H9 (cell line): ENCODE measurements at regions not wholly inside any gene's neighbourhood (a gene's known extent, or its start where the extent isn't known, plus 50 kb on each side); places are given as distances from the start of the nearest gene placed in this dataset.

ENCODE experiments used
- DNase-seq: peaks from one replicate; pipeline ENCODE4 v3.0.0-alpha.2; 2017
- H2AFZ ChIP-seq: one replicate; pipeline ENCODE4 v1.6.1; 2013; ENCODE audit warnings: mild to moderate bottlenecking, low read length, control low read depth, moderate library complexity
- H2AK5ac ChIP-seq: 2 replicates; pipeline ENCODE4 v1.6.1; 2013; ENCODE audit warnings: low read length, control low read depth, mixed read lengths; ENCODE audit not compliant: insufficient read length
- H2BK120ac ChIP-seq: one replicate; pipeline ENCODE4 v1.6.1; 2013; ENCODE audit warnings: low read depth, mild to moderate bottlenecking, low read length, control low read depth, inconsistent platforms; ENCODE audit not compliant: poor library complexity, severe bottlenecking
- H2BK12ac ChIP-seq: 2 replicates; pipeline ENCODE4 v1.6.1; 2013; ENCODE audit warnings: low read length, control low read depth, mixed read lengths, low read depth; ENCODE audit not compliant: insufficient read length
- H2BK15ac ChIP-seq: 2 replicates; pipeline ENCODE4 v1.6.1; 2013; ENCODE audit warnings: low read depth, low read length, control low read depth
- H2BK20ac ChIP-seq: one replicate; pipeline ENCODE4 v1.6.1; 2013; ENCODE audit warnings: low read depth, mild to moderate bottlenecking, low read length, control low read depth, inconsistent platforms; ENCODE audit not compliant: poor library complexity, severe bottlenecking
- H2BK5ac ChIP-seq: 2 replicates; pipeline ENCODE4 v1.6.1; 2013; ENCODE audit warnings: low read length, control low read depth, mixed read lengths; ENCODE audit not compliant: insufficient read length
- H3K14ac ChIP-seq: 2 replicates; pipeline ENCODE4 v1.6.1; 2013; ENCODE audit warnings: low read length, control low read depth; ENCODE audit not compliant: insufficient read depth
- H3K18ac ChIP-seq: 2 replicates; pipeline ENCODE4 v1.6.1; 2013; ENCODE audit warnings: low read depth, mild to moderate bottlenecking, mixed read lengths, low read length, control low read depth; ENCODE audit not compliant: insufficient read length
- H3K23ac ChIP-seq: 2 replicates; pipeline ENCODE4 v1.6.1; 2013; ENCODE audit warnings: low read length, control low read depth, mixed read lengths, low read depth; ENCODE audit not compliant: insufficient read length
- H3K23me2 ChIP-seq: 2 replicates; pipeline ENCODE4 v1.6.1; 2013; ENCODE audit warnings: low read depth, mild to moderate bottlenecking, mixed read lengths, low read length, control low read depth; ENCODE audit not compliant: insufficient read length, poor library complexity, severe bottlenecking
- H3K27ac ChIP-seq: 2 replicates; pipeline ENCODE4 v1.5.1; 2013; ENCODE audit warnings: low read length, control low read depth, mixed read lengths, low read depth; ENCODE audit not compliant: insufficient read length
- H3K27me3 ChIP-seq: 2 replicates; pipeline ENCODE4 v1.6.1; 2013; ENCODE audit warnings: low read length, control low read depth, inconsistent platforms; ENCODE audit not compliant: insufficient read depth
- H3K4ac ChIP-seq: 2 replicates; pipeline ENCODE4 v1.6.1; 2013; ENCODE audit warnings: low read depth, mild to moderate bottlenecking, control low read depth, inconsistent platforms, low read length, moderate library complexity
- H3K4me1 ChIP-seq: 2 replicates; pipeline ENCODE4 v1.6.1; 2013; ENCODE audit warnings: low read length, control low read depth, inconsistent platforms; ENCODE audit not compliant: insufficient read depth
- H3K4me2 ChIP-seq: 2 replicates; pipeline ENCODE4 v1.6.1; 2013; ENCODE audit warnings: low read length, control low read depth, mixed read lengths; ENCODE audit not compliant: insufficient read length, insufficient read depth
- H3K56ac ChIP-seq: 2 replicates; pipeline ENCODE4 v1.6.1; 2013; ENCODE audit warnings: low read depth, mild to moderate bottlenecking, mixed read lengths, low read length, control low read depth; ENCODE audit not compliant: insufficient read length
- H3K79me1 ChIP-seq: 2 replicates; pipeline ENCODE4 v1.6.1; 2013; ENCODE audit warnings: low read depth, mild to moderate bottlenecking, moderate library complexity, low read length, control low read depth, inconsistent platforms; ENCODE audit not compliant: insufficient read depth, poor library complexity, severe bottlenecking
- H3K79me2 ChIP-seq: 2 replicates; pipeline ENCODE4 v1.6.1; 2013; ENCODE audit warnings: low read length, control low read depth, inconsistent platforms; ENCODE audit not compliant: insufficient read depth
- H3K9ac ChIP-seq: 2 replicates; pipeline ENCODE4 v1.6.1; 2013; ENCODE audit warnings: low read length, control low read depth, mixed read lengths; ENCODE audit not compliant: insufficient read length; ENCODE audit errors: extremely low read depth
- H3K9me3 ChIP-seq: one replicate; pipeline ENCODE4 v1.6.1; 2013; ENCODE audit warnings: low read depth, low read length, inconsistent platforms; ENCODE audit not compliant: control insufficient read depth
- H3T11ph ChIP-seq: one replicate; pipeline ENCODE4 v1.6.1; 2013; ENCODE audit warnings: mild to moderate bottlenecking, low read length, control low read depth, inconsistent platforms
- H4K20me1 ChIP-seq: one replicate; pipeline ENCODE4 v1.6.1; 2013; ENCODE audit not compliant: control insufficient read depth, insufficient read length, insufficient read depth
- H4K5ac ChIP-seq: 2 replicates; pipeline ENCODE4 v1.6.1; 2013; ENCODE audit warnings: low read depth, mild to moderate bottlenecking, mixed read lengths, low read length, control low read depth; ENCODE audit not compliant: insufficient read length
- H4K8ac ChIP-seq: replicated peaks from 2 replicates; pipeline ENCODE4 v1.6.1; 2013; ENCODE audit warnings: low read length, control low read depth, mixed read lengths, low read depth; ENCODE audit not compliant: insufficient read length
- H4K91ac ChIP-seq: 2 replicates; pipeline ENCODE4 v1.6.1; 2013; ENCODE audit warnings: low read depth, mild to moderate bottlenecking, moderate library complexity, mixed read lengths, low read length, control low read depth; ENCODE audit not compliant: insufficient read length
- H3K27ac Mint-ChIP-seq, 3 experiments: 2 replicates in 2 of 3; 3 replicates in 1 of 3; pipeline ENCODE4 v1.8.0; 2020 to 2021; ENCODE audit warnings: mixed read lengths in 3 of 3, mild to moderate bottlenecking in 1 of 3, moderate library complexity in 1 of 3
- H3K27me3 Mint-ChIP-seq: 2 replicates; pipeline ENCODE4 v1.8.0; 2021; ENCODE audit warnings: low read depth, mild to moderate bottlenecking, moderate library complexity, mixed read lengths
- H3K36me3 Mint-ChIP-seq, 3 experiments: 2 replicates in 2 of 3; 3 replicates in 1 of 3; pipeline ENCODE4 v1.8.0; 2020 to 2021; ENCODE audit warnings: low read depth in 3 of 3, mixed read lengths in 3 of 3; ENCODE audit not compliant: insufficient read depth in 1 of 3
- H3K4me1 Mint-ChIP-seq, 2 experiments: 2 replicates each; pipeline ENCODE4 v1.8.0; 2020; ENCODE audit warnings: mixed read lengths in 2 of 2
- H3K4me3 Mint-ChIP-seq, 2 experiments: 2 replicates in 1 of 2; 3 replicates in 1 of 2; pipeline ENCODE4 v1.8.0; 2020 to 2021; ENCODE audit warnings: mild to moderate bottlenecking in 2 of 2, mixed read lengths in 2 of 2, moderate library complexity in 1 of 2
- H3K9me3 Mint-ChIP-seq, 2 experiments: 2 replicates in 1 of 2; 3 replicates in 1 of 2; pipeline ENCODE4 v1.8.0; 2020; ENCODE audit warnings: mild to moderate bottlenecking in 2 of 2, mixed read lengths in 2 of 2, moderate library complexity in 1 of 2
- WGBS: extraction: QIAGEN DNeasy Blood & Tissue Kit; methylation state at CpG from one replicate; pipeline ENCODE4 v1.1.7; 2013; ENCODE audit warnings: missing lambda C conversion rate, low lambda C conversion rate, mixed read lengths; ENCODE audit not compliant: insufficient read length; ENCODE audit errors: extremely low coverage; 5-methylcytosine and 5-hydroxymethylcytosine counted together
- TF ChIP-seq, protein P1 (sequence below): fragments of 200-600 bp; sonication (generic); conservative IDR thresholded peaks from 3 replicates; pipeline ENCODE4 v1.8.0; 2021; ENCODE audit warnings: antibody characterized with exemption, mild to moderate bottlenecking

DNA sequence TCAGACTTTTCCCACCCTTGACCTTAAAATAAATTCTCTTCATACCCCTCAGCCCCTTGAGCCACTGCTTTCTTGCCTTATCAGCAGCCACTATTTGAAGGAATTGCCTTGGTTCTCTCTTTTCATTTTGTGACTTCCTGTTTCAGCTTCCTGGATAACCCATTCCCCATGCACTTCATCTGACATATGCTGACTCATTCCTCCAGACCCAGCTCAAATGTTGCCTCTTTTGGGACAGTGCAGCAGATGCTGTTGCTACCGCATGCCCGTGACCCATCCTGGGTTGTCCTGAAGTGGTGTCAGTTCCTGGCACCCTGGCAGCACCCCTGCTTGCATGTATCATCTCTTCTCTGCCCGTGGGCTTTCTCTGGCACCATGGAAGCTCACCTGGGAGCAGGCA, 496.1 kb downstream of the PTPRU start:
- no peak overlapping the region for H2BK120ac ChIP-seq
- H3K4me2 ChIP-seq: no peak overlapping the region
- no peak overlapping the region for H3K27ac ChIP-seq
- H3K79me2 ChIP-seq: no peaks in the 10 kb centered on the region
- Mint-ChIP-seq H3K4me1 (peaks cover 0 to 3% of the 10 kb centered on the region in 2 experiments; a peak in 1 of 4 replicates), H3K27ac (no peak overlapping the region), H3K36me3 (no peaks in the 10 kb centered on the region), H3K27me3 (peaks cover 2% of the 10 kb centered on the region), H3K4me3 (no peak overlapping the region; a peak in 1 of 5 replicates), H3K9me3 (no peaks in the 10 kb centered on the region)
- no peak overlapping the region for H2AFZ ChIP-seq
- H4K20me1 ChIP-seq: no peaks in the 10 kb centered on the region
- H3K9me3 ChIP-seq: no peaks in the 10 kb centered on the region
- WGBS: no CpG with 5 or more reads among the region's 3 CpGs
- no peak overlapping the region for H3K14ac ChIP-seq
- H2BK12ac ChIP-seq: no peak overlapping the region
- H2BK20ac ChIP-seq: no peak overlapping the region
- no peak overlapping the region for H4K5ac ChIP-seq
- TF ChIP-seq, protein P1, sequence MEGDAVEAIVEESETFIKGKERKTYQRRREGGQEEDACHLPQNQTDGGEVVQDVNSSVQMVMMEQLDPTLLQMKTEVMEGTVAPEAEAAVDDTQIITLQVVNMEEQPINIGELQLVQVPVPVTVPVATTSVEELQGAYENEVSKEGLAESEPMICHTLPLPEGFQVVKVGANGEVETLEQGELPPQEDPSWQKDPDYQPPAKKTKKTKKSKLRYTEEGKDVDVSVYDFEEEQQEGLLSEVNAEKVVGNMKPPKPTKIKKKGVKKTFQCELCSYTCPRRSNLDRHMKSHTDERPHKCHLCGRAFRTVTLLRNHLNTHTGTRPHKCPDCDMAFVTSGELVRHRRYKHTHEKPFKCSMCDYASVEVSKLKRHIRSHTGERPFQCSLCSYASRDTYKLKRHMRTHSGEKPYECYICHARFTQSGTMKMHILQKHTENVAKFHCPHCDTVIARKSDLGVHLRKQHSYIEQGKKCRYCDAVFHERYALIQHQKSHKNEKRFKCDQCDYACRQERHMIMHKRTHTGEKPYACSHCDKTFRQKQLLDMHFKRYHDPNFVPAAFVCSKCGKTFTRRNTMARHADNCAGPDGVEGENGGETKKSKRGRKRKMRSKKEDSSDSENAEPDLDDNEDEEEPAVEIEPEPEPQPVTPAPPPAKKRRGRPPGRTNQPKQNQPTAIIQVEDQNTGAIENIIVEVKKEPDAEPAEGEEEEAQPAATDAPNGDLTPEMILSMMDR: no peak
- no peaks in the 10 kb centered on the region for H3K23me2 ChIP-seq
- no peak overlapping the region for H3K56ac ChIP-seq
- no peak overlapping the region for H3T11ph ChIP-seq
- no peak overlapping the region for H4K91ac ChIP-seq
- no peaks in the 10 kb centered on the region for H3K4me1 ChIP-seq
- no peak for DNase-seq
- H3K4ac ChIP-seq: no peak overlapping the region
- H3K27me3 ChIP-seq: no peaks in the 10 kb centered on the region
- H4K8ac ChIP-seq: no peak overlapping the region
- no peak overlapping the region for H3K23ac ChIP-seq
- H3K18ac ChIP-seq: no peak overlapping the region
- H3K9ac ChIP-seq: no peak overlapping the region
- H2BK5ac ChIP-seq: no peak overlapping the region
- H3K79me1 ChIP-seq: no peaks in the 10 kb centered on the region
- H2AK5ac ChIP-seq: no peak overlapping the region
- no peak overlapping the region for H2BK15ac ChIP-seq
